ENCODE measurements at regions not wholly inside any gene's neighbourhood (a gene's known extent, or its start where the extent isn't known, plus 50 kb on each side); places are given as distances from the start of the nearest gene placed in this dataset.

- peaks cover 36% of the 10 kb centered on the region for H3K27me3 ChIP-seq (ENCODE audit: control insufficient read depth, insufficient read depth, low read length)
- DNase-seq (ENCODE audit: low read depth): no peak
- H3K36me3 ChIP-seq (ENCODE audit: control insufficient read depth, insufficient read depth, low read length): no peaks in the 10 kb centered on the region
- no peak for TF ChIP-seq CTCF (IDR thresholded peaks at IDR 0.05; ENCODE audit: insufficient read depth, low read length, poor library complexity, severe bottlenecking)
- H3K4me3 ChIP-seq (ENCODE audit: low read depth, low read length): no peak overlapping the region
These were observed 105.8 kb upstream of the GSE1 start for GRCh38 chr16:85507342-85507741.

- TF ChIP-seq CTCF (IDR thresholded peaks at IDR 0.05; ENCODE audit: insufficient read depth, low read length, poor library complexity, severe bottlenecking): no peak
- Histone ChIP-seq H3K36me3 (ENCODE audit: control insufficient read depth, insufficient read depth, low read length) (no peaks in the 10 kb centered on the region), H3K4me3 (ENCODE audit: low read depth, low read length) (no peak overlapping the region), H3K27me3 (ENCODE audit: control insufficient read depth, insufficient read depth, low read length) (peaks cover 30% of the 10 kb centered on the region)
- DNase-seq (ENCODE audit: low read depth): no peak
These were observed 104.7 kb upstream of the GSE1 start for GRCh38 chr16:85508388-85508787.

- H3K27me3 ChIP-seq (ENCODE audit: control insufficient read depth, insufficient read depth, low read length): peaks cover 28% of the 10 kb centered on the region
- no peak for TF ChIP-seq CTCF (IDR thresholded peaks at IDR 0.05; ENCODE audit: insufficient read depth, low read length, poor library complexity, severe bottlenecking)
- no peaks in the 10 kb centered on the region for H3K36me3 ChIP-seq (ENCODE audit: control insufficient read depth, insufficient read depth, low read length)
- no peak overlapping the region for H3K4me3 ChIP-seq (ENCODE audit: low read depth, low read length)
- no peak for DNase-seq (ENCODE audit: low read depth)
These were observed 104.1 kb upstream of the GSE1 start for GRCh38 chr16:85508993-85509392.

GRCh38 chr16:85510041-85510659, 103.0 kb upstream of the GSE1 start:
- no peak for TF ChIP-seq CTCF (IDR thresholded peaks at IDR 0.05; ENCODE audit: insufficient read depth, low read length, poor library complexity, severe bottlenecking)

GRCh38 chr16:85511938-85512807, 100.9 kb upstream of the GSE1 start:
- no peaks in the 10 kb centered on the region for H3K36me3 ChIP-seq (ENCODE audit: control insufficient read depth, insufficient read depth, low read length)
- no peak for TF ChIP-seq CTCF (IDR thresholded peaks at IDR 0.05; ENCODE audit: insufficient read depth, low read length, poor library complexity, severe bottlenecking)
- no peak for DNase-seq (ENCODE audit: low read depth)
- H3K4me3 ChIP-seq (ENCODE audit: low read depth, low read length): no peak overlapping the region
- peaks cover 25% of the 10 kb centered on the region for H3K27me3 ChIP-seq (ENCODE audit: control insufficient read depth, insufficient read depth, low read length)

More at GRCh38 chr16:85510041-85510659, 103.0 kb upstream of the GSE1 start:
- no peaks in the 10 kb centered on the region for H3K36me3 ChIP-seq (ENCODE audit: control insufficient read depth, insufficient read depth, low read length)
- no peak for DNase-seq (ENCODE audit: low read depth)
- peaks cover 26% of the 10 kb centered on the region for H3K27me3 ChIP-seq (ENCODE audit: control insufficient read depth, insufficient read depth, low read length)
- H3K4me3 ChIP-seq (ENCODE audit: low read depth, low read length): no peak overlapping the region

All from kidney epithelial cell (primary cell).